ENCODE measurements at regions not wholly inside any gene's neighbourhood (a gene's known extent, or its start where the extent isn't known, plus 50 kb on each side); places are given as distances from the start of the nearest gene placed in this dataset.

- 16% methylated on average over 3 of the region's 3 CpGs for WGBS (ENCODE audit: insufficient coverage, insufficient replicate concordance, low lambda C conversion rate, missing lambda C conversion rate)
- Histone ChIP-seq H3K9me3 (replicated peaks; ENCODE audit: control insufficient read depth, insufficient read depth, low read length) (no peaks in the 10 kb centered on the region), H3K4me2 (ENCODE audit: control insufficient read depth, insufficient read depth) (no peak overlapping the region), H4K20me1 (ENCODE audit: control insufficient read depth, insufficient read depth) (no peaks in the 10 kb centered on the region), H2AFZ (ENCODE audit: control insufficient read depth, low read depth, low read length) (no peak overlapping the region), H3K9ac (ENCODE audit: control insufficient read depth, insufficient read depth, low read length) (no peak overlapping the region), H3K79me2 (ENCODE audit: control insufficient read depth, insufficient read depth, low read length) (no peaks in the 10 kb centered on the region), H3K36me3 (ENCODE audit: control insufficient read depth in 2 of 2, insufficient read depth in 2 of 2, low read length in 1 of 2) (no peaks in the 10 kb centered on the region), H3K4me1 (ENCODE audit: control insufficient read depth, insufficient read depth, low read length) (no peaks in the 10 kb centered on the region), H3K27me3 (replicated peaks in 1 of 2; ENCODE audit: control insufficient read depth in 2 of 2, insufficient read depth in 2 of 2, low read length in 1 of 2) (no peaks in the 10 kb centered on the region), H3K4me3 (no peak overlapping the region), H3K27ac (ENCODE audit: control insufficient read depth, insufficient read depth) (no peak overlapping the region)
- BruUV-seq (replicated peaks), result no TSS peak
- in situ Hi-C loops (cut with MboI), result no loop called here
- intact Hi-C loops (cut with micrococcal nuclease; ENCODE audit: unreplicated experiment), result no loop called here
- TF ChIP-seq USF1 (IDR thresholded peaks at IDR 0.05; ENCODE audit: borderline replicate concordance, extremely low read length, insufficient read depth, low read depth, low read length) (no peak), REST (IDR thresholded peaks at IDR 0.05; ENCODE audit: low read depth, low read length) (no peak), RBBP5 (conservative IDR thresholded peaks at IDR 0.05) (no peak), SPI1 (IDR thresholded peaks at IDR 0.05; ENCODE audit: borderline replicate concordance, insufficient read depth, low read depth, low read length) (no peak), EED (IDR thresholded peaks at IDR 0.05; ENCODE audit: low read depth) (no peak), EZH2 (IDR thresholded peaks at IDR 0.05; ENCODE audit: borderline replicate concordance, control insufficient read depth, low read depth, low read length) (no peak), POLR2A (IDR thresholded peaks at IDR 0.05; ENCODE audit: low read depth, low read length) (no peak), ZZZ3 (IDR thresholded peaks at IDR 0.05; ENCODE audit: control insufficient read depth, insufficient read length, low read depth) (no peak), BACH1 (IDR thresholded peaks at IDR 0.05; ENCODE audit: borderline replicate concordance) (no peak), ZBTB4 (CRISPR knock-in tag; IDR thresholded peaks at IDR 0.05) (no peak), ZNF622 (IDR thresholded peaks at IDR 0.05) (no peak), YBX1 (IDR thresholded peaks at IDR 0.05) (no peak)
- POLR2A ChIA-PET, result no interaction called here
- ATAC-seq (no peak), DNase-seq (ENCODE audit: low read depth, low spot score) (no peak), FAIRE-seq (no peak)
- RAD21 ChIA-PET (ENCODE audit: unreplicated experiment), result no interaction called here
- SMC1A ChIA-PET (ENCODE audit: uncharacterized antibody, unreplicated experiment), result interaction anchor here (0.6 kb wide), 1 partner anchor 67 kb away, joined by 3 read pairs; no protein-coding TSS in a partner anchor
- CTCF ChIA-PET, result no interaction called here
Measured at GRCh38 chr5:125972706-125973105, 450.5 kb upstream of the GRAMD2B start.

Data from GM12878 (cell line).